Natural killer cell treated with Interleukin-12 subunit alpha and Interleukin-12 subunit beta and Interleukin-15 and Interleukin-18, amount 100 ng/mL, for 72 hours (primary cell): ENCODE measurements at regions not wholly inside any gene's neighbourhood (a gene's known extent, or its start where the extent isn't known, plus 50 kb on each side); places are given as distances from the start of the nearest gene placed in this dataset.

ENCODE experiments used
- ATAC-seq, 2 donors: fragments of 150-1000 bp; cut with Tn5 transposase in 1 of 2; sonication (Bioruptor Pico), chemical (Tn5 transposase) in 1 of 2; 2 replicates each; pipeline ENCODE4 v1.10.0; 2021
- DNase-seq: peaks from one replicate; pipeline ENCODE4 v3.0.0; 2022; ENCODE audit warnings: low spot score
- H3K27ac Mint-ChIP-seq, 2 donors: 1 replicate in 1 of 2; 2 replicates in 1 of 2; pipeline ENCODE4 v1.8.0; 2022; ENCODE audit warnings: mixed read lengths in 2 of 2, mild to moderate bottlenecking in 1 of 2, moderate library complexity in 1 of 2
- H3K27me3 Mint-ChIP-seq, 2 donors: 1 replicate in 1 of 2; 2 replicates in 1 of 2; pipeline ENCODE4 v1.8.0; 2022; ENCODE audit warnings: mixed read lengths in 2 of 2
- H3K36me3 Mint-ChIP-seq: one replicate; pipeline ENCODE4 v1.8.0; 2022; ENCODE audit warnings: mixed read lengths
- H3K4me1 Mint-ChIP-seq, 2 donors: 1 replicate in 1 of 2; 2 replicates in 1 of 2; pipeline ENCODE4 v1.8.0; 2022; ENCODE audit warnings: low read depth in 2 of 2, mixed read lengths in 2 of 2, mild to moderate bottlenecking in 1 of 2
- H3K4me3 Mint-ChIP-seq: one replicate; pipeline ENCODE4 v1.8.0; 2022; ENCODE audit warnings: mixed read lengths
- H3K9me3 Mint-ChIP-seq: 2 replicates; pipeline ENCODE4 v1.8.0; 2022; ENCODE audit warnings: mixed read lengths

DNA sequence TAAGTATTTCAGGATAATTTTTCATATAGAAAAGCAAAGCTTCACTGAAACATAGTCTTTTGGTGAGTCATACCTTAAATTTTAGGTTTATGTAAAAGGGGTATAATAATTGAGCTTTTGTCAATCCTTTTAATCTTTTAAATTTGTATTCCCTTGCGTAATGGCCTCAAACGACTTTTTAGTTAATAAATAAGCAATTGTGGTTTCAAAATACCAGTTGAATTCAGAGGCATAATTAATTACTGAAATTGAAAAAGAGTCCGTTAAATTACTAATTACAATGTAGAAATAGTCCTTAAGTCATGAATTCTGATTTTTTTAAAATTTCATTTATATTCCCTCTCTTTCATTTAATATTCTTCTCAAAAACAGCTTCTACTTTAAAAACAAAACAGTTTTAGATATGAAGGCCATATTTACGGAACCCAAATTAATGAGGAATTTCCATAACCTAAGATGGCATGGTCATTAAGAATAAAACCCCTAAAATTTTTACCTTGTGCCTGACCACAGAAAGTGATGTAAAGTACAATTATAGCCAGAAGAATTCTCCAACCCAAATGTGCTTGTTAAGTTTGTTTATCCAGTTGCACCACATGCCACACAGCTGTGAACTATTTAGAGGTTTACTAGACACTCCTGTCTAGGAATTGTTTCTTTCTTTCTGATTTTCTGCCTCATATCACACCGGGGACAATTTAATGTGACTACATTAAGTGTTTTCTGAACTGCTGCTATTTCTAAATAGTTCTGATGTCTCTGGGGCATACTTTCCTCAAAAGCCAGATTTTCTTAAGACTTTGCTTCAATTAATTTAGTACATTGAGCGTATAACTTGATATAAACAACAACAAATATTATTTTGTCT lies 60.7 kb upstream of the ITGA4 start:
- Mint-ChIP-seq H3K27me3 (no peaks in the 10 kb centered on the region), H3K36me3 (no peaks in the 10 kb centered on the region), H3K9me3 (no peaks in the 10 kb centered on the region), H3K27ac (no peak overlapping the region), H3K4me1 (peaks cover 24 to 33% of the 10 kb centered on the region in 2 donors), H3K4me3 (no peak overlapping the region)
- ATAC-seq (no peak), DNase-seq (no peak)

DNA sequence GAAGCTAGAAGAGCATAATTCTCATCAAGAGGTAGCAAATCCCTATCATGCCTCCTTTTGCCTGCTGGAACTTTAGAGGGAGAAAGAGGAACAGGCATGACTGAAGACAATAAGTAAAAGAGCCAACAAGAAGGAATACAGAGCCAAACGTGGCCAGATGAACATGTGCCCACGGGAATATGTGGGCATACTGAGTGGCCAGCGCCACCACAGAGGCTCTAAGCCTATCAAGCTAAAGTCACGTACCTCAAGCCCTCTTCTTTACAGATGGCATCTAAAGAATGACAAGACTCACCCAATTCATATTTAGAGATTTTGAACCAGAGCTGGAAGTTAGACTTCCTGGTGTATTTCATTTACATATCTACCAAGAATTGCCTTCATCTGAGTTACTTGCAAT lies 59.9 kb upstream of the ITGA4 start:
- no peak for DNase-seq
- no peak overlapping the region for H3K27ac Mint-ChIP-seq
- H3K36me3 Mint-ChIP-seq, result no peaks in the 10 kb centered on the region
- peaks cover 22 to 28% of the 10 kb centered on the region in 2 donors for H3K4me1 Mint-ChIP-seq
- H3K4me3 Mint-ChIP-seq, result no peak overlapping the region
- ATAC-seq, result no peak
- H3K9me3 Mint-ChIP-seq, result no peaks in the 10 kb centered on the region
- H3K27me3 Mint-ChIP-seq, result no peaks in the 10 kb centered on the region

DNA sequence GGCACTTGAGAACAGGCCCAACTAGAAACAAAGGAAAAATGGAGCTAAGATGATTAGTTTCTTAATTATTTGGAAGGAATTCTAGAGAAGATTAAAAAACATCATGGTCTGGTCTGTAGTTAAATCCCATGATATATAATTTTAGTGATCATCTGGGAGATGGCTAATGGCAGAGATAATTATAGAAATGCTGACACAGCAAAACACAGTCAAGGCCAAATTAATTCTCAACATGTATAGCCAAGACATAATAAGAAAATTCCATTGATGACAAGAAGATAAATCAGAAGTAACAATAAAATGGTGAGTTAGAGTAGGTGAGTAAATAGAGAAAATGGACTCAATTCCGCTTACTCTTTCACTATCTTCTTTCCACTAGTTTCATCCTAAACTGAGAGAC lies 59.2 kb upstream of the ITGA4 start:
- no peaks in the 10 kb centered on the region for H3K36me3 Mint-ChIP-seq
- no peak overlapping the region for H3K4me3 Mint-ChIP-seq
- H3K27me3 Mint-ChIP-seq, result no peaks in the 10 kb centered on the region
- DNase-seq (no peak), ATAC-seq (no peak)
- H3K27ac Mint-ChIP-seq, result no peak overlapping the region
- peaks cover 27 to 33% of the 10 kb centered on the region in 2 donors for H3K4me1 Mint-ChIP-seq
- no peaks in the 10 kb centered on the region for H3K9me3 Mint-ChIP-seq

DNA sequence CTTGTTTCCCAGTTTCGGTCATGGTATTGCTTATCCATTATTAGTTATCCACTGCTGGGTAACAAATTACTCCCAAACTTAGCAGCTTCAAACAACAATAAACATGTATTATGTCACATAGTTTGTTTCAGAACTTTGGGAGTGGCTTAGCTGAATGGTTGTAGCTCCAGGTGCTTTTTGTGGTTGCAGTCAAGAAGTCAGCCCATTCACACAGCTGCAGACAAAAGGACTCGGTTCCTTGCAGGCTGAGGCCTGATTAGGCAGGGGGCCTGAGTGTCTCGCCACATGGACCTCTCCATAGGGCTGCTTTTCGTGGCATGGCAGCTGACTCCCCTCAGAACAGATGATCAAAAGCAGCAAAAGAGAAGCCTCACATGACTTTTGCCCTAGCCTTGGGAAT lies 58.2 kb upstream of the ITGA4 start:
- H3K4me3 Mint-ChIP-seq, result no peak overlapping the region
- H3K27ac Mint-ChIP-seq, result no peak overlapping the region

DNA sequence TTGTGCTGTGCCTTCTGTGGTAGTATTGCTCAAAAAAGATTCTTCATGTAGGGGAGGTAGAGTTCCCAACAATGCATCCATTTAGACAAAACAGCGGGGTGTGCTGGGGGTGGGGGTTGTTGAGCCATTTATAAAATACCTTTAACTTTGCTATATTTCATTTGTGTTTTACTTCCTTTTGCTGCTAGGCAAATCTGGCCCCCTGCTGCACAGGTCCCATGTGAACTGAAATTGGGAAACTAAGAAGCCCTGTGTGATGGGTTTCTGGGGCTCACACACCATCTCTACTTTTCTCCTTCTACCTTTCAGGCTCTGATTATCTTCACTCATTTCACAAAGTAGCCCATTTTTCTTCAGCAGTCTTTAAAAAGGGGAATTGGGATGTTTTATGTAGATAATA lies 52.7 kb upstream of the ITGA4 start:
- ATAC-seq, result no peak
- DNase-seq, result no peak
- H3K4me1 Mint-ChIP-seq, result peaks cover 6 to 10% of the 10 kb centered on the region in 2 donors
- no peak overlapping the region for H3K27ac Mint-ChIP-seq
- no peak overlapping the region for H3K4me3 Mint-ChIP-seq
- H3K27me3 Mint-ChIP-seq, result no peaks in the 10 kb centered on the region
- H3K9me3 Mint-ChIP-seq, result peaks cover 3% of the 10 kb centered on the region
- H3K36me3 Mint-ChIP-seq, result no peaks in the 10 kb centered on the region

More for the DNA sequence above, 58.2 kb upstream of the ITGA4 start:
- DNase-seq (no peak), ATAC-seq (no peak)
- no peaks in the 10 kb centered on the region for H3K9me3 Mint-ChIP-seq
- H3K36me3 Mint-ChIP-seq, result no peaks in the 10 kb centered on the region
- H3K4me1 Mint-ChIP-seq, result peaks cover 23 to 24% of the 10 kb centered on the region in 2 donors
- H3K27me3 Mint-ChIP-seq, result no peaks in the 10 kb centered on the region

DNA sequence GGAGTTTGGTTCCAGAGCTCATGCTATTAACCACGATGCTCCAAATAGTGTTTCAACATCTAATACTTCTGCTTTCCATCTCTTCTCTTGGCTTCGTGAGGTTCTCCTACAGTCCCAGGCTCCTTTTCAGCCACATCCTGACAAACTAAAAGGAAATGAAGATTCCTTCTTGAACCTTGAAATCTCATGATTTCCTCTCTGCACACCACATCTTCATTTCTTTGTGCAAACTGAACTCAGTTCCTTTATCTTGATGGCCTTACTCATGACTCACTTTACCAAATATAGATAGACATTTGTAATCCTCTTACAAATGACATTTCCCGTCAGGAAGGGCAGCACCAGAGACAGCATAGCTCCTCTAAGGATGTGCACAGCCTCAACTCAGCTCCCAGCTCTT lies 50.0 kb upstream of the ITGA4 start:
- Mint-ChIP-seq H3K36me3 (peaks cover 6% of the 10 kb centered on the region), H3K4me1 (peaks cover 6 to 14% of the 10 kb centered on the region in 2 donors), H3K4me3 (no peak overlapping the region), H3K9me3 (peaks cover 3% of the 10 kb centered on the region), H3K27ac (no peak overlapping the region), H3K27me3 (no peaks in the 10 kb centered on the region)
- ATAC-seq, result no peak
- DNase-seq, result no peak
